EH (cell line): ENCODE measurements at regions not wholly inside any gene's neighbourhood (a gene's known extent, or its start where the extent isn't known, plus 50 kb on each side); places are given as distances from the start of the nearest gene placed in this dataset.

Experiments used
- DNase-seq: peaks from one replicate; pipeline ENCODE4 v3.0.0-alpha.2; 2015; ENCODE audit warnings: low read depth

GRCh38 chr14:85387181-85387580 is 142.8 kb upstream of the FLRT2 start:
- DNase-seq, result no peak

- DNase-seq, result no peak
Measured at GRCh38 chr14:85390236-85390635, 139.7 kb upstream of the FLRT2 start.

GRCh38 chr14:85391455-85391854 is 138.5 kb upstream of the FLRT2 start:
- DNase-seq, result no peak

GRCh38 chr14:85391892-85392291 is 138.1 kb upstream of the FLRT2 start:
- DNase-seq, result no peak

- DNase-seq, result peak; percentile 35
Measured at GRCh38 chr14:85399186-85399585, 130.8 kb upstream of the FLRT2 start.

GRCh38 chr14:85400678-85401077 is 129.3 kb upstream of the FLRT2 start:
- DNase-seq, result no peak

- no peak for DNase-seq
Measured at GRCh38 chr14:85401384-85401783, 128.6 kb upstream of the FLRT2 start.

GRCh38 chr14:85402569-85403162 is 127.3 kb upstream of the FLRT2 start:
- DNase-seq, result no peak

- no peak for DNase-seq
Measured at GRCh38 chr14:85409481-85410210, 120.3 kb upstream of the FLRT2 start.

GRCh38 chr14:85412756-85413155 is 117.2 kb upstream of the FLRT2 start:
- DNase-seq, result no peak

- peak; percentile 28 for DNase-seq
Measured at GRCh38 chr14:85413836-85414526, 116.0 kb upstream of the FLRT2 start.

- DNase-seq, result peak; percentile 94
Measured at GRCh38 chr14:85415015-85415712, 114.8 kb upstream of the FLRT2 start.

GRCh38 chr14:85416771-85417170 is 113.2 kb upstream of the FLRT2 start:
- peak; percentile 85 for DNase-seq

- no peak for DNase-seq
Measured at GRCh38 chr14:85417396-85417795, 112.5 kb upstream of the FLRT2 start.

GRCh38 chr14:85418721-85419120 is 111.2 kb upstream of the FLRT2 start:
- no peak for DNase-seq

GRCh38 chr14:85420278-85420677 is 109.7 kb upstream of the FLRT2 start:
- DNase-seq, result no peak

- DNase-seq, result no peak
Measured at GRCh38 chr14:85420707-85421106, 109.2 kb upstream of the FLRT2 start.

GRCh38 chr14:85421186-85421877 is 108.6 kb upstream of the FLRT2 start:
- peak; percentile 62 for DNase-seq

GRCh38 chr14:85423889-85424288 is 106.1 kb upstream of the FLRT2 start:
- DNase-seq, result no peak

GRCh38 chr14:85425507-85425906 is 104.4 kb upstream of the FLRT2 start:
- no peak for DNase-seq

- no peak for DNase-seq
Measured at GRCh38 chr14:85426068-85426935, 103.6 kb upstream of the FLRT2 start.
